PFSK-1 (cell line): ENCODE measurements at regions not wholly inside any gene's neighbourhood (a gene's known extent, or its start where the extent isn't known, plus 50 kb on each side); places are given as distances from the start of the nearest gene placed in this dataset.

Experiments
- FOXP2 ChIP-seq: optimal IDR thresholded peaks from 2 replicates; pipeline ENCODE3; 2011; ENCODE audit warnings: borderline replicate concordance, control low read depth, inconsistent platforms; ENCODE audit not compliant: insufficient read depth; ENCODE audit errors: extremely low read length, extremely low read depth
- POLR2AphosphoS5 ChIP-seq: IDR thresholded peaks from 2 replicates; pipeline ENCODE4 v1.6.1; 2012; ENCODE audit warnings: low read depth, mild to moderate bottlenecking, control low read depth, low read length, moderate library complexity
- SIN3A ChIP-seq: IDR thresholded peaks from 2 replicates; pipeline ENCODE4 v1.6.1; 2012; ENCODE audit warnings: mild to moderate bottlenecking, low read length, moderate library complexity, borderline replicate concordance; ENCODE audit not compliant: insufficient read depth
- TAF1 ChIP-seq: IDR thresholded peaks from 2 replicates; pipeline ENCODE4 v1.6.1; 2012; ENCODE audit warnings: low read length, control low read depth, borderline replicate concordance; ENCODE audit not compliant: insufficient read depth
- TF ChIP-seq, protein P1 (sequence below), 2 experiments: IDR thresholded peaks; 2 replicates each; pipeline versions ENCODE4 v1.6.1 to v1.8.0; 2011 to 2012; ENCODE audit warnings: low read depth in 2 of 2, low read length in 2 of 2, control low read depth in 1 of 2, inconsistent platforms in 1 of 2, mild to moderate bottlenecking in 1 of 2, moderate library complexity in 1 of 2; ENCODE audit not compliant: insufficient read depth in 1 of 2

DNA sequence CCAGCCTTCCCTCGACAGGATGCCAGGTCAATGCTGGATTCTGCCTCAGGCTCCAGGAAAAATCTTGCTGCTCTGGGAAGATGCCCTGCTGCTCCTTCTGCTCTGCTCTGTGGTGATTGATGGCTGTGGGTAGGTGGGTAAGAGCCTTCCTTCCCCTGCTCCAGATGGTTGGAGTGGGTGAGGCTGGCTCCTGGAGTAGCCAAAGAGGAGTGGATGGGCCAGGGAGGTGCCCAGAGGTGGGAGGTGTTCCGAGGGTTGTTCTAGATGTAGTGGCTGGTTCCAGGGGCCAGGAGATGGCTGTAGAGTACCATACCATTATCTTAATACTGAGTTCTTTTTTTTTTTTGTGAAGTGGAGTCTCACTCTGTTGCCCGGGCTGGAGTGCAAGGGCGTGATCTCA lies 99.6 kb upstream of the THY1 start:
- TF ChIP-seq POLR2AphosphoS5 (no peak), TAF1 (no peak), SIN3A (no peak), FOXP2 (no peak)
- TF ChIP-seq, protein P1, sequence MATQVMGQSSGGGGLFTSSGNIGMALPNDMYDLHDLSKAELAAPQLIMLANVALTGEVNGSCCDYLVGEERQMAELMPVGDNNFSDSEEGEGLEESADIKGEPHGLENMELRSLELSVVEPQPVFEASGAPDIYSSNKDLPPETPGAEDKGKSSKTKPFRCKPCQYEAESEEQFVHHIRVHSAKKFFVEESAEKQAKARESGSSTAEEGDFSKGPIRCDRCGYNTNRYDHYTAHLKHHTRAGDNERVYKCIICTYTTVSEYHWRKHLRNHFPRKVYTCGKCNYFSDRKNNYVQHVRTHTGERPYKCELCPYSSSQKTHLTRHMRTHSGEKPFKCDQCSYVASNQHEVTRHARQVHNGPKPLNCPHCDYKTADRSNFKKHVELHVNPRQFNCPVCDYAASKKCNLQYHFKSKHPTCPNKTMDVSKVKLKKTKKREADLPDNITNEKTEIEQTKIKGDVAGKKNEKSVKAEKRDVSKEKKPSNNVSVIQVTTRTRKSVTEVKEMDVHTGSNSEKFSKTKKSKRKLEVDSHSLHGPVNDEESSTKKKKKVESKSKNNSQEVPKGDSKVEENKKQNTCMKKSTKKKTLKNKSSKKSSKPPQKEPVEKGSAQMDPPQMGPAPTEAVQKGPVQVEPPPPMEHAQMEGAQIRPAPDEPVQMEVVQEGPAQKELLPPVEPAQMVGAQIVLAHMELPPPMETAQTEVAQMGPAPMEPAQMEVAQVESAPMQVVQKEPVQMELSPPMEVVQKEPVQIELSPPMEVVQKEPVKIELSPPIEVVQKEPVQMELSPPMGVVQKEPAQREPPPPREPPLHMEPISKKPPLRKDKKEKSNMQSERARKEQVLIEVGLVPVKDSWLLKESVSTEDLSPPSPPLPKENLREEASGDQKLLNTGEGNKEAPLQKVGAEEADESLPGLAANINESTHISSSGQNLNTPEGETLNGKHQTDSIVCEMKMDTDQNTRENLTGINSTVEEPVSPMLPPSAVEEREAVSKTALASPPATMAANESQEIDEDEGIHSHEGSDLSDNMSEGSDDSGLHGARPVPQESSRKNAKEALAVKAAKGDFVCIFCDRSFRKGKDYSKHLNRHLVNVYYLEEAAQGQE (IDR thresholded peaks at IDR 0.05; ENCODE audit: insufficient read depth in 1 of 2, low read depth in 2 of 2, low read length in 2 of 2): no peak
